Activated CD4-positive, alpha-beta memory T cell treated with anti-CD3 and anti-CD28 coated beads, Interleukin-2, amount 10 ng/mL, durations not matched to agents 7 days and 5 days (primary cell): ENCODE measurements at regions not wholly inside any gene's neighbourhood (a gene's known extent, or its start where the extent isn't known, plus 50 kb on each side); places are given as distances from the start of the nearest gene placed in this dataset.

ENCODE experiments used
- CTCF ChIA-PET: fragments of 350-600 bp; sonication (Branson Sonifier 250); formaldehyde crosslinking; loops from one replicate; lab custom pipeline; 2021; ENCODE audit warnings: antibody characterized with exemption, inconsistent platforms; lab: Charles Lee
- POLR2A ChIA-PET: fragments of 350-600 bp; sonication (Branson Sonifier 250); formaldehyde crosslinking; loops from one replicate; lab custom pipeline; 2021; ENCODE audit warnings: antibody characterized with exemption; lab: Charles Lee
- DNase-seq: peaks from one replicate; pipeline ENCODE4 v3.0.0-alpha.2; 2020
- H3K27ac Mint-ChIP-seq: one replicate; pipeline ENCODE4 v1.8.0; 2021; ENCODE audit warnings: mild to moderate bottlenecking, mixed read lengths
- H3K27me3 Mint-ChIP-seq: one replicate; pipeline ENCODE4 v1.8.0; 2021; ENCODE audit warnings: mixed read lengths
- H3K36me3 Mint-ChIP-seq: one replicate; pipeline ENCODE4 v1.8.0; 2021; ENCODE audit warnings: low read depth, mixed read lengths
- H3K4me1 Mint-ChIP-seq: one replicate; pipeline ENCODE4 v1.8.0; 2021; ENCODE audit warnings: mixed read lengths
- H3K4me3 Mint-ChIP-seq: one replicate; pipeline ENCODE4 v1.8.0; 2021; ENCODE audit warnings: mild to moderate bottlenecking, mixed read lengths
- H3K9me3 Mint-ChIP-seq: one replicate; pipeline ENCODE4 v1.8.0; 2021; ENCODE audit warnings: mixed read lengths

DNA sequence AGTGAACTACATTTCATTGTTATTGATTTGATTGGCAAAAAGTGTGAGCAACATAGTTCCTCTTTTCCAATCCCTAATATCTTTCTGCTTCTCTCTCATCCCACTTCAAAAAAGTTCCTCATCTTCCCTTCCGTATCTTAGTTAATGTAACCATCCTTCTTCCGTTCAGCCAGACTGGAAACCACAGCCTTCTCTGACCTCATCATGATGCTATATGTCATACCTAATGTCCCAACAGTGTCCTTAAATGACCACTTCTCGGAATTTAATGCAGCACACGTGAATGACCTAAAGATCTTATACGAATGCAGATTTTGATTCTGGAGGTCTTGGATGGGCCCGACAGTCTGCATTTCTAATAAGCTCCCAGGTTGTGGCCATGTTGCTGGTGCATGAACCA, 320.3 kb upstream of the SATB1 start:
- DNase-seq = no peak
- Mint-ChIP-seq H3K4me3 (no peak overlapping the region), H3K9me3 (peaks cover 2% of the 10 kb centered on the region), H3K27me3 (no peaks in the 10 kb centered on the region), H3K4me1 (peaks cover 62% of the 10 kb centered on the region), H3K27ac (peak overlapping the region; percentile 62), H3K36me3 (peaks cover 14% of the 10 kb centered on the region)
- ChIA-PET POLR2A (interaction anchor here (1.1 to 3.9 kb wide), 5 partner anchors 8 to 301 kb away, joined by 3 to 28 read pairs (median 12); no protein-coding TSS in a partner anchor), CTCF (interaction anchor here (1.0 to 3.7 kb wide), 3 partner anchors 13 to 75 kb away, joined by 3 to 20 read pairs (median 3); no protein-coding TSS in a partner anchor)

DNA sequence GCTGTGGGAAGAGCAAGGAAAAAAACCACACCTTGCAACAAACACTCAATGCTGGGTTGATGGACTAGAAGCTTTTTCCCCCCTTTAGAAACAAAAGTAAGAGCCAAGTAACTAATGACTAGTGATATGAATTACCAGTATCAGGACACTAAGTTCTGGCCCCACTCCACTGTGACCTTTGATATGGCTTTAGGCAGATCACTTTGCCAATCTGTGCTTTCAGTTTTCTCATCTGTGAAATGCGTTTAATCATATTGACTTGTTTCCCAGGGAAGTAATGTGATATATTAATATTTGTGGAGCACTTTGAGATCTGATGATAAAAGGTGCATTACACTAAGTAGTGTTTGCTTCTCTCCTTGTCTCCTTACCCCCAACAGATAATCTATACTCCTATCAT, 319.3 kb upstream of the SATB1 start:
- Mint-ChIP-seq H3K36me3 (peaks cover 12% of the 10 kb centered on the region), H3K9me3 (peaks cover 2% of the 10 kb centered on the region), H3K4me1 (peaks cover 65% of the 10 kb centered on the region), H3K4me3 (peak overlapping the region; percentile 9), H3K27ac (peak overlapping the region; percentile 62), H3K27me3 (no peaks in the 10 kb centered on the region)
- ChIA-PET POLR2A (interaction anchor here (1.0 to 3.9 kb wide), 7 partner anchors 9 to 300 kb away, joined by 3 to 28 read pairs (median 10); no protein-coding TSS in a partner anchor), CTCF (interaction anchor here (1.6 to 3.7 kb wide), 2 partner anchors 14 to 32 kb away, joined by 4 to 20 read pairs; no protein-coding TSS in a partner anchor)
- DNase-seq = no peak

DNA sequence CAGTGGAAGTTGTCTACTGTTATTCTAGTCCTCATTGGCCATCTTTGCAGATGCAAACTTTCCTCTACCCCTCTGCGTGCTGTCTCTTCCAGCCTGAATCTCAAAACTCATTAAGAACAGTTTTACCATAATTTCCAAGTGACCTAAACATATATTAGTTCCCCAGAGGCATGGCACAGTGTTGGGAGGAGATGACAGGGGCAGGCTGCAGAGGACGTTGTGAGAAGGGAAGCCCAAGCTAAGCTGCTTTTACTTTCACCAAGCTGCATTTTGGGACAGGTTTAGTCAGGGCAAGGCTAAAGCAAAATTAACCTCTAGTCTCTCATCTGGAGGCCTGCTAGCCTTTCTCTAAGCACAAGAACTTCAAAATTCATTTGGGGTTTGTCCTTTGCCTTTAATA, 318.6 kb upstream of the SATB1 start:
- H3K36me3 Mint-ChIP-seq = peaks cover 14% of the 10 kb centered on the region
- peaks cover 2% of the 10 kb centered on the region for H3K9me3 Mint-ChIP-seq
- ChIA-PET CTCF (interaction anchor here (1.6 to 3.7 kb wide), 2 partner anchors 15 to 31 kb away, joined by 4 to 20 read pairs; no protein-coding TSS in a partner anchor), POLR2A (interaction anchor here (1.0 to 3.9 kb wide), 8 partner anchors 14 to 305 kb away, joined by 3 to 28 read pairs (median 6); no protein-coding TSS in a partner anchor)
- H3K4me1 Mint-ChIP-seq = peaks cover 72% of the 10 kb centered on the region
- peak; percentile 32 for DNase-seq
- H3K27ac Mint-ChIP-seq = peak overlapping the region; percentile 85
- peak overlapping the region; percentile 43 for H3K4me3 Mint-ChIP-seq
- H3K27me3 Mint-ChIP-seq = no peaks in the 10 kb centered on the region

DNA sequence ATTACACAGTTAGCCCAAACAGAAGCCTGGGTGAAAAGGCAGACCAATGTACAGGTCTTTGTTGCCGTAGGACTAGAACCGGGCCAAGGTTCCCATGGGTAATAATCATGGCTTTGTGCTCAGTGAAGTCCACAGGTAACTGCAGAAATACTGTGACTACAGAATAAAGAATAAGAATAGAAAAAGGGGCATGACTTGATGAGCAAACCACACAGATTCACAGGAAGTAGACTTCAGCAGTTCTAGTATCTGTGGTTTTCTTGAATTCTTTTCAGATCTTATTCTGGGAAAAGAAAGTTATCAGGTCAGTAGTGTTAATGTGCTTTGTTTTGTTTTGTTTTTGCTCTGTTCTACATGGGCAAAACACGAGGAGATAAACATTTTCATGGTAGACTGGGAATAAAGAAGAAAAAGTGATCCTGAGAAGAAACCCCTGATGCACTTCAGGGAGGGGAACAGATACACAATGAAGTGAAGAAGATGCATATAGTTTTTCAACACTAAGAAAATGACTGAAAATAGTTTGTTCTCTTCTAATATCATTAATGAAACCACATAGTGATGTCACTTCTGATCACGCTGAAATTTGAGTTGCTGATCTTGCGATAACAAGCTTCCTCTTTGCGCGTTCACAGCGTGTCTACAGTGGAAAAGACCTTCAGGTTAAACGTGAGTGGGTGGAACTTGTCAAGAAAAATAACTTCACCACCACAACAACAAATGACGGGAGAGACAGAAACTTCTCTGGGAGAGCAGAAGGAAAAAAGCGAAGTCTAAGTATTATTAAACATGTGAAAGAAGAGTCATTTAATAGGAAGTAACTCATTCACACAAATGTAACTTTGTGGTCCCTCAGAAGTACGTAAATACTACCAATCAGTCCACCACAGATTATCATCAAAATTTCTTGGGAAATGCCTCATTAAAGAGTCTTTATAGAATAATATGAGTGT, 315.8 kb upstream of the SATB1 start:
- ChIA-PET POLR2A (interaction anchor here (0.7 to 7.1 kb wide), 24 partner anchors 15 to 318 kb away, joined by 3 to 183 read pairs (median 5); no protein-coding TSS in a partner anchor), CTCF (interaction anchor here (0.7 to 3.6 kb wide), 8 partner anchors 18 to 182 kb away, joined by 3 to 16 read pairs (median 4); no protein-coding TSS in a partner anchor)
- Mint-ChIP-seq H3K27ac (peak overlapping the region; percentile 92), H3K9me3 (peaks cover 13% of the 10 kb centered on the region), H3K27me3 (no peaks in the 10 kb centered on the region), H3K4me3 (peak overlapping the region; percentile 71), H3K4me1 (peaks cover 89% of the 10 kb centered on the region), H3K36me3 (peaks cover 37% of the 10 kb centered on the region)
- DNase-seq = peak; percentile 72

DNA sequence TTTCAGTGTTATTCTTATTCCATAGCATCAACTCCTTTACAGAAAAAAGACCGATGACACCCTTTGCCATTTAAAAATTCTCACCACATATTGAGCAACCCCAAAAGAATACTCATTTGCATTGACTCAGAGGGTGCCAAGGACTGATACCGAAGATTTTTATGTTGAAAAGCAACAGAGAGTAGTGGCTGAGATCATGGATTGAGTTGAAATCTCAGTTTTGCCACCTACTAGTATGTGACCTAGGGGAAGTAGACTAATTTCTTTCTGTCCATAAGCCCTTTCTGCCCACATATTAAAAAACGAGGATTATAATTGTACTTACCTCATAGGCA, 313.9 kb upstream of the SATB1 start:
- H3K9me3 Mint-ChIP-seq = peaks cover 17% of the 10 kb centered on the region
- no peaks in the 10 kb centered on the region for H3K27me3 Mint-ChIP-seq
- ChIA-PET POLR2A (interaction anchor here (1.1 to 7.1 kb wide), 13 partner anchors 9 to 296 kb away, joined by 3 to 183 read pairs (median 5); no protein-coding TSS in a partner anchor), CTCF (interaction anchor here (1.3 to 3.6 kb wide), 4 partner anchors 9 to 26 kb away, joined by 3 to 16 read pairs (median 6); no protein-coding TSS in a partner anchor)
- H3K4me3 Mint-ChIP-seq = peak overlapping the region; percentile 18
- peaks cover 53% of the 10 kb centered on the region for H3K36me3 Mint-ChIP-seq
- H3K27ac Mint-ChIP-seq = peak overlapping the region; percentile 92
- peaks cover 73% of the 10 kb centered on the region for H3K4me1 Mint-ChIP-seq
- DNase-seq = no peak

DNA sequence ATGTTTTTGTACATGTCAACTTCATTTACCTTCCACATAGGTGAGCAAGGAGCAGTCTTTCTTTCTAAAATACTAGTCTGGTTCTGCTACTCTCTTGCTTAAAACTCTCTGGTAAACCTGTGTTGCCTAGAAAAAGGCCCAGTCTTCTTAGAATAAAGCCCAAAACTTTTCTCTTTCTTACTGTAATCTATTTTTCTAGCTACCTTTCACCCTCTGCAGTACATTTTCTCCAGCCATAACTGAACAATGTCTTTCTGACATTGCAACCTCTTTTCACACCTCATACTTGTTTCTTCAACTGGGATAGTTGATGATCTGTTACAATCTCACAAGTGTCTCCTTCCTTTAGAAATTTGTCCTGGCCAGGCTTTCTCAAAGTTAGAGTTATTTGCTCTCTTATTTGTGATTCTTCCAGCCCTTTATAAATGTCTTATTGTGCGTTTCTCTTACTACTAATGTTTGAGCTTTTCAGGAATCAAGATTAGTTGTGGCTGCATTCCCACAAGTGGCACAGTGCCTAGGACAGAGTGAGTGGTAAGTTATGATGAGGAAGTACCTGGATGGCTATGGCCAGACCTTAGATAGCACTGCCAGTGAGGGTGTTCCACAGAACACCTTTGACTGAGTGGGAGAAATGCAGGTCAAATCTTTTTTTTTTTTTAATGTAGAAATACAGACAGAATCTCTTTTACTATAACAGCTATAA, 313.4 kb upstream of the SATB1 start:
- H3K36me3 Mint-ChIP-seq = peaks cover 51% of the 10 kb centered on the region
- H3K27me3 Mint-ChIP-seq = no peaks in the 10 kb centered on the region
- H3K4me3 Mint-ChIP-seq = no peak overlapping the region
- ChIA-PET POLR2A (interaction anchor here (0.9 to 7.1 kb wide), 13 partner anchors 9 to 302 kb away, joined by 3 to 183 read pairs (median 5); no protein-coding TSS in a partner anchor), CTCF (interaction anchor here (1.1 to 3.6 kb wide), 5 partner anchors 9 to 25 kb away, joined by 3 to 16 read pairs (median 5); no protein-coding TSS in a partner anchor)
- peaks cover 17% of the 10 kb centered on the region for H3K9me3 Mint-ChIP-seq
- H3K27ac Mint-ChIP-seq = peak overlapping the region; percentile 92
- no peak for DNase-seq
- peaks cover 67% of the 10 kb centered on the region for H3K4me1 Mint-ChIP-seq

DNA sequence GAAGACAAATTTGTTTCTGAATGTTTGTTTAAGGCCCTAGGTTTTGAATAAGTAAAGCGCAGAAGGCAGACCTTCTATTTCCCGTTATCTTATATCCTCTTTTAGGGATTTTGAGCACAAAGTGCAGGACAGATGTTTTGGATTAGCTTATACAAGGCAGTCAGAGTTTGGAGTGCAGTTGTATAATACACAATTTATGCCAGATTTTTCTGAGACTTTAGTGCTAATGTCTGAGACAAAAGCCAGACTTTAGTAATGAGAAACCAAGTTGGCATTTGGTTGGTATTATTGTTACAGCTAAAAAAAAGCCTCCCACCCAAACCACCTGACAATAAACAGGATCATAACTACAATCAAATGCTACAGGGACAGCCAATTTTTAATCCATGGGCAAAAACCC, 309.9 kb upstream of the SATB1 start:
- Mint-ChIP-seq H3K4me3 (no peak overlapping the region), H3K4me1 (peaks cover 46% of the 10 kb centered on the region), H3K27ac (no peak overlapping the region), H3K27me3 (no peaks in the 10 kb centered on the region), H3K9me3 (peaks cover 17% of the 10 kb centered on the region), H3K36me3 (peaks cover 46% of the 10 kb centered on the region)
- CTCF ChIA-PET = interaction anchor here (0.8 to 1.1 kb wide), 2 partner anchors 22 to 176 kb away, joined by 3 read pairs; no protein-coding TSS in a partner anchor
- DNase-seq = no peak
- POLR2A ChIA-PET = interaction anchor here (1.0 kb wide), 2 partner anchors 10 to 18 kb away, joined by 3 read pairs; no protein-coding TSS in a partner anchor

DNA sequence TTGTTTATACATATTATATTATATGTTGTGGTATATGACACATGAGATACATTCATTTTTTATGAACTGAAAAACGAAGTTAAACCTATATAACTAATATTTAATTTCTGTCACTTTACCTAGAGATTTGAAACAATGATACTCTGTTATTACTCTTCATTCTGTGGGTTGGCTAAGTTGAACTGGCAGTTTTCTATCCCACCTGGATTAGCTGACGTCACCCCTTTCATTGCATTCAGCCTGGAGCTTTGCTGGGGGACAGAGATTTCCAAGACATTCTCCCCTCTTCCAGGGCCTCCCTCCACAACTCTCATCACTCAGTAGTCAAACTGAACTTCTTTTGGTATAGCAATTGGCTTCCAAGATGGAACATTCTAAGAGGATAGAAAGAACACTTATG, 309.2 kb upstream of the SATB1 start:
- Mint-ChIP-seq H3K36me3 (peaks cover 48% of the 10 kb centered on the region), H3K27ac (no peak overlapping the region), H3K9me3 (peaks cover 17% of the 10 kb centered on the region), H3K4me3 (no peak overlapping the region), H3K27me3 (no peaks in the 10 kb centered on the region), H3K4me1 (peaks cover 44% of the 10 kb centered on the region)
- POLR2A ChIA-PET = interaction anchor here (1.0 kb wide), 2 partner anchors 9 to 17 kb away, joined by 3 read pairs; no protein-coding TSS in a partner anchor
- no peak for DNase-seq
- CTCF ChIA-PET = interaction anchor here (0.8 to 1.1 kb wide), 2 partner anchors 22 to 175 kb away, joined by 3 read pairs; no protein-coding TSS in a partner anchor

DNA sequence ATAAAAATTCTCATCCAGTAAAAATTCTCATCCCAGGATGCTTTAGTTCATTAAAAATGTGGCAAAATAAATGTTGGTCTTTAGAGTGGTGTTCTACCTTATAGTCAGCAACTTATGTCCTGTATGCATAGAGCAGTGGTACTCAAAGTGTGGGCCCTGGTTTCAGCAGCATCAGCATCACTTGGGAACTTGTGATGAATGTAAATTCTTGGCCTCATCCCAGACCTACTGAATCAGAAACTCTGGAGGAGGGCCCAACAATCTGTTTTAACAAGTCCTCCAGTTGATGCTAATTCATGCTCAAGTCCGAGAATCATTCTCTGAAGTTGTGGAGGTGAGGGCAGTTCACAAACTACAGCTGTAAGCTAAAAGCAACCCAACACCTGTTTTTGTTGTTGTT, 307.3 kb upstream of the SATB1 start:
- ChIA-PET CTCF (no interaction called here), POLR2A (no interaction called here)
- H3K4me1 Mint-ChIP-seq = peaks cover 33% of the 10 kb centered on the region
- H3K27me3 Mint-ChIP-seq = no peaks in the 10 kb centered on the region
- no peak overlapping the region for H3K27ac Mint-ChIP-seq
- no peak for DNase-seq
- peaks cover 40% of the 10 kb centered on the region for H3K36me3 Mint-ChIP-seq
- no peak overlapping the region for H3K4me3 Mint-ChIP-seq
- H3K9me3 Mint-ChIP-seq = peaks cover 17% of the 10 kb centered on the region

DNA sequence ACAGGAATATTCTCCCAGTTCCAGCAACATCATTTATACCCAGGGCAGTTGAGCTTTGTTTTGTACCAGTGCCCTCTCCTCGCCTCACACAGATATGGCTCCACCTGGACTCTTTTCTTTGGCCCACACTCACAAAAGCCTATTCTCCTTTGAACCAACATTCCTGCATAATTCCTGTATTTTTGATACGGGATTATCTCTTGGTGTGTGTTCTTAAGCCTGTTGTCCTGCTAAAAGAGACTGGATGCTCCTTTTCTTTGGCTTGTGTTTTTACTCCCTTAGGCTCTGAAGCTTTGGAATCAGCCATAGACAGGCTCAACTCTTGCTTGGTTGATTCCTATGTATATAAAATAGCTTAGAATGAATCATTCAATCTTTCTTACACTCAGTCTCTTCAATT, 305.4 kb upstream of the SATB1 start:
- no peak for DNase-seq
- Mint-ChIP-seq H3K9me3 (peaks cover 3% of the 10 kb centered on the region), H3K27me3 (no peaks in the 10 kb centered on the region), H3K27ac (no peak overlapping the region), H3K4me3 (no peak overlapping the region), H3K36me3 (peaks cover 31% of the 10 kb centered on the region), H3K4me1 (peaks cover 39% of the 10 kb centered on the region)
- POLR2A ChIA-PET = interaction anchor here (0.6 to 1.4 kb wide), 6 partner anchors 8 to 87 kb away, joined by 3 to 4 read pairs (median 4); no protein-coding TSS in a partner anchor
- CTCF ChIA-PET = interaction anchor here (1.1 to 2.0 kb wide), 5 partner anchors 9 to 28 kb away, joined by 3 to 5 read pairs (median 4); no protein-coding TSS in a partner anchor

DNA sequence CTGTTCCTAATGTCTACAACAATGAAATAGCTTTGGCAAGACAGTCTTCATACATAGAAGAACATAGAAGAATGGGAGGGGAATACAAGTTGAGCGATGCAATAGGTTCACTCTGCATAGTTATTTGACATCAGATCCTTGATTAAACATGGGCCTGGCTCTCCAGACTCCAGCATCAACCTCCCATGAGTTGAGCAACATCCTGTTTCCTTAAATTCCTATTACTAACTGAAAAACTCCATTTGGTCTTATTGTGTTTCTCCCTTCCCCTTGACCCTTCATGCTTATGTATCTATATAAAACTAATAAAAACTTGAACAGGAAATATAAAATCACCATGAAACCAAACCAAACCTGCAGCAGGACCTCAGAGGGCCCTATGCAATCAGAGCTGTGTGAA, 304.5 kb upstream of the SATB1 start:
- ChIA-PET POLR2A (interaction anchor here (0.6 to 1.4 kb wide), 6 partner anchors 8 to 86 kb away, joined by 3 to 4 read pairs (median 3); no protein-coding TSS in a partner anchor), CTCF (interaction anchor here (1.1 to 1.7 kb wide), 4 partner anchors 8 to 28 kb away, joined by 3 to 5 read pairs (median 4); no protein-coding TSS in a partner anchor)
- DNase-seq = no peak
- H3K4me1 Mint-ChIP-seq = peaks cover 48% of the 10 kb centered on the region
- no peak overlapping the region for H3K4me3 Mint-ChIP-seq
- H3K27ac Mint-ChIP-seq = no peak overlapping the region
- peaks cover 2% of the 10 kb centered on the region for H3K9me3 Mint-ChIP-seq
- peaks cover 23% of the 10 kb centered on the region for H3K36me3 Mint-ChIP-seq
- no peaks in the 10 kb centered on the region for H3K27me3 Mint-ChIP-seq
